Daoy (cell line): ENCODE measurements at regions not wholly inside any gene's neighbourhood (a gene's known extent, or its start where the extent isn't known, plus 50 kb on each side); places are given as distances from the start of the nearest gene placed in this dataset.
A peak's percentile ranks its signal among the peaks of the same experiment; 100 is the strongest.
"Not testable (repeated sequence)": the region's sequence is repeated elsewhere in the genome, so short reads cannot be mapped to it uniquely, and the experiment has no call there.

ENCODE experiments used
- DNase-seq: peaks from one replicate; pipeline ENCODE4 v3.0.0-alpha.2; 2015; ENCODE audit warnings: low read depth

DNA sequence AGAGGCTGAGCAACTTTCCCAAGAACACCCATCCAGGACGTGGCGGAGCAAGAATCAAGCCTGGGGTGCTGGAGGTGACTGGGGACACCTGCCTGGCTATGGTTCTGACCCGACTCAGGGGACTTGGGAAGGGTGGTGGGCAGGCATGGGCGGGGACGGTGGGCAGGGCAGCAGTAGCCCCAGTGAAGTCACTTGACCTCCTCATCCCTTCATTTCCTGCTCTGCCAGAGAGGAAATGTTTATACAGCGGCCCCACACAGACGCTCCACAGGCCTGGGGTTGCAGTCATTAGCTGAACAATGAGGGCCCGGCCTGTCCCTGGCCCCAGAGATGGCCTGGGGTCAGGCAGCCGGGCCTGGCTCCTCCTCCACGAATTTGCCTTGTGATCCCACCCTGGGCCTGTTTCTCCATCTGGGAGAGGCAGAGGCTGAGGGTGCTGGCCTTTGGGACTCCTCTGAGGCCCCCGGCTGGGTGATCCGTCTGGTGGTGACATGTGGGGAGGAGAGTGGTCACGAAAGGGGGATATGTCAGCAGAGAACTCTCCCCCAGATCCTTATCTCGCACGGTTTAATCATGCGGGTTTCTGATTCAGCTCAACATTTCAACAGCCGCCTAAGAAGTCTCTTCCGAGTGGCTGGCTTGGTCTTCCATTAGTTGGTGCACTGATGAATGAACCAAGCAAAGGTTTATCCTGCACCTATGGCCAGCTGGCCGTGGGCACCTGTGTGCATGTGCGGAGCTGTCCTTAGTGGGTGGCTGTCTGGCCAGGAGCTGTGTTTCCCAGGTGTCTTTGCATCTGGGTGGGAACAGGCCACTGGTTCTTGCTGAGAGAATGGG, 175.9 kb downstream of the IRF8 start:
- peak; percentile 66 for DNase-seq

DNA sequence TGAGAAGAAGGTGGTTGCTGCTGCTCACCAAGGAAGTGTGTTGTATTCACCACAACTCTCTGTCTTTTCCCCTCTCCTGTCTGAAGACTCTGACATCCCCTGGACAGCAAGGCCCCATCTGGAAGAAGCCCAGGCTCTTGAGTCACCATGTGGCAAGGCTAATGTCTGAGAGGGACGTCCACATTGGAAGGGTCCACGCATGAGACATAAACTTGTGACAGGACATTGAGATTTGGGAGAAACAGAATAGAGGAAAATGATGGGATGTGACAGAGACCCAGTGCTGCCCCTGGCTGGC, 176.5 kb downstream of the IRF8 start:
- peak; percentile 25 for DNase-seq

DNA sequence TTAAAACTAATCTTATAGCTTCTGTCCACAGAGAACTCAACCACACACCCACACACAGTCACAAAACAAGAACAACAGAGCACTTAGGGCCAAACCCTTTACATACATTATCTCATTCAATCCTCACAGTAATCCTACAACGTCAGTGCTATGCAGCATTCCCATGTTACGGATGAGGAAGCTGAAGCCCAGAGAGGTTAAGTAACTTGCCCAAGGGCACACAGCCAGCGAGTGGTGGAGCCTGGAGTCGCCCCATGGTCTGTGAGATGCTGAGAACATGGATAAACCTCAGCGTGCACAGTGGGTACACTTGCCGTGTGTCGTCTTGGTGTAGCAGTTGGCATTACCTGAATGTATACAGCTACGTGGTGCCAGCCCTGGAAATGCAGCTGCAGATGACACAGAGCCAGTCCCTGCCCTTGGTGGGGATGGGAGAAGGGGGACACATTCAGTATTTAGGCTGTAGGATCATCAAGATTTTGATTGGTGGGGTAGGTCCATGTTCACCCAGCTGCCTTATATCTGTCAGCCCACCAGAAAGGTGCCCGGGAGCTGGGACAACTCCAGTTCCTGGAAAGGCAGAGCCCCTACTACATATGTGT, 177.0 kb downstream of the IRF8 start:
- no peak for DNase-seq

DNA sequence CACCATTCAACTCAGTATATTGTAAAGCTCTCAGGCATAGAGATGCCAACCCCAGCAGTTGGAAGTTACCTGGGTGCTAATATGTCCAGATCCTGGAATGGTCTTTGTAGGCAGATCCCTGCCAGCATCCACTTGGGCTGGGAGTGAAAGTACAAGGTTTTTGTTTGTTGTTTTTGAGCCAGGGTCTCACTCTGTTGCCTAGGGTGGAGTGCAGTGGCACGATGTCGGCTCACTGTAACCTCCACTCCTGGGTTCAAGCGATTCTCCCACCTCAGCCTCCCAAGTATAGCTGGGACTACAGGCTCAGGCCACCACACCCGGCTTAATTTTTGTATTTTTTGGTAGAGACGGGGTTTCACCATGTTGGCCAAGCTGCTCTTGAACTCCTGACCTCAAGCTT, 177.6 kb downstream of the IRF8 start:
- no peak for DNase-seq

- DNase-seq: no peak
These were observed 178.4 kb downstream of the IRF8 start for GRCh38 chr16:86077243-86077940.

GRCh38 chr16:86078121-86078600, 179.2 kb downstream of the IRF8 start:
- DNase-seq: no peak

DNA sequence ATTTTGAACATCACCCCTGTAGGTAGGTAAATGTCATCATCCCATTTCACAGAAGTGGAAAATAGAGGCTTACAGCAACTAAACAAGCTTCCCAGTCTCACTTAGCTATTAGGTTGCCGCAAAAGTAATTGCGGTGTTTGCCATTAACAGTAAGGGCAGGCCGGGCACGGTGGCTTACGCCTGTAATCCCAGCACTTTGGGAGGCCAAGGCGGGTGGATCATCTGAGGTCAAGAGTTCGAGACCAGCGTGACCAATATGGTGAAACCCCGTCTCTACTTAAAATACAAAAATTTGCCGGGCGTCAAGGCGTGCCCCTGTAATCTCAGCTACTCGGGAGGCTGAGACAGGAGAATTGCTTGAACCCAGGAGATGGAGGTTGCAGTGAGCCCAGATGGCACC, 179.7 kb downstream of the IRF8 start:
- DNase-seq: not testable (repeated sequence)

DNA sequence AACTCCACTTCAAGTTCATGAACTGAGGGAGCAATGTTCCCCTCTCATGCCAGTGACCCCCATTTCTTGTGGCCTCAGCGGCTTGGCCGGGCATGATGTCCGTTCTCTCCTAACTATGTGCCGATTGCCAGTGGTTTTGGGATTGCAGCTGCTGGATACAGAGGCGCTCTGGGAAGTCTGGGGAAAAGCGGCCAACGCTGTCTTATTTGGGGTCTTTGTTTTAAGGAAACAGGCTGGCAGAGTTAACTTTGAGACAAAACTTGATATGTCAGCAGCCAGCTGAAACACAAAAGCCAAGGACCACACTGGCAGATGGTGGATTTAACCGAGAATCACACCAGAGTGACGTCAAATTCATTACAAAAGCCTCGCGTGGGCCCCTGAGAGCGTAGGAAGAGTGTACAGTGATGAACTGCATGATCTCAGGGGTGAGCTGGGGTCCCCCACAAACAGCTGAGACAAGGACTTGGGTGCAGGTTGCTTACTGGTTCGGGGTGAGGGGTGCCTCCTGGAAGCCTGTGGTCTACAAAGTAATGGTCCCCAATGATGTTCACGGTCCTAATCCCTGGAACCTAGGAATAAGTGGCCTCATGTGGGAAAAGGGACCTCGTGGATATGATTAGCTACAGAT, 180.4 kb downstream of the IRF8 start:
- DNase-seq: no peak

DNA sequence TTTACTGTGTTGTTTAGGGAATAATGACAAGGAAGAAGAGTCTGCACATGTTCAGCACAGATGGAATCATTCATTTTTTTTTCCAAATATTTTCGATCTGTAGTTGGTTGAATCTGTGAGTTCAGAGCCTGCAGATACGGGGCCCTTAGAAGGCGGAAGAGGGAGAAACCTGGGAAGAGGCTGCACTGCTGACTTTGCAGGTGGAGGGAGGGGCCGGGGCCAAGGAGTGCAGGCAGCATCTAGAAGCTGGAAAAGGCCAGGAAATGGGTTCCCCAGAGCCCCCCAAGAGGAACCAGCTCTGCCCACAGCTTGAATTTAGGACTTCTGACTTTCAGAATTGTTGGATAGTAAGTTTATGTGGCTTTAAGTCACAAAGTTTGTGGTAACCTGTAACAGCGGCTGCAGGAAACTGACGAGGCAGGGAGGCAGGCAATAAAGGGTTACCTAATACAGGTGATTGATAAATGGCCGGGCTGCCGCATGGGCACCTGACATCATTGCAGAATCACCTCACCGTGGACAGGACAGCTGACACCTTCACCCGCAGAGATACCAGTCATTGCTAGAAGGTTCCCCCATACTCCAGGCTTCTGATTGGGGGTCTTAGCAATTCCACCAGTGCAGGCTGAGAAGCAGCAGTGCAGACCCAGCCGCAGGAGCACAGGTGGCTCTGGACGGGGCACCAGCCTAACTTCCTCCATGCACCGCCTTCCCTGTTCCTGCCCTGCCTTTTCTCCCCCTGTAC, 181.3 kb downstream of the IRF8 start:
- DNase-seq: no peak

GRCh38 chr16:86080982-86081381, 182.0 kb downstream of the IRF8 start:
- DNase-seq: no peak

DNA sequence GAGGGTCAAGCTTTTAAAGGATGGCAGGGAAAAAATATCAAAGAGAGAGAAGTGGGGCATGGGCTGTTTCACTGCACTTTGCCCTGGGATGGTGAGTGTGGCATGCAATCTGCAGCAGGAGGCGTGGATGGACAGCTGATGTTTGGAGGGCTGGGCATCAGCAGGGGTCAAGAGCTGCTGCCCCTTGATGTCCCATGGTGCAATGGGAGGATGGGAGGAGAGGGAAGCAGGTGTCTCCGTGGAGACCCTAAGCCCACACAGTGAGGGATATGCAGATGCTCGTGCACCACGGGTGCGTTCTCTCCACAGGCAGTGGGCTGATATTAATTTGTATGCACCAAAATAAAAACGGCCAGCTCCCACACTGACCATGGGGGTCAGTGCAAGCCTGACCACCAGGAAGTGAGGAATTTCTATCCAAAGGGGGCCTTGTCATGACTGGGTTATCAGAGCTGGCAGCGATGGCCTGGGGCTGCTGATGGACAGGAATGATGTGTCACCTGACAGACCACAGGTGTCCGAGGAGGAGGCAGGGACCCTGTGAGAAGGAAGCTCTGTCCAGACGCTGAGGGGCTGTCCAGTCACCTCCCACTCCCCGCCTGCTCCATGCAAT, 183.6 kb downstream of the IRF8 start:
- no peak for DNase-seq

DNA sequence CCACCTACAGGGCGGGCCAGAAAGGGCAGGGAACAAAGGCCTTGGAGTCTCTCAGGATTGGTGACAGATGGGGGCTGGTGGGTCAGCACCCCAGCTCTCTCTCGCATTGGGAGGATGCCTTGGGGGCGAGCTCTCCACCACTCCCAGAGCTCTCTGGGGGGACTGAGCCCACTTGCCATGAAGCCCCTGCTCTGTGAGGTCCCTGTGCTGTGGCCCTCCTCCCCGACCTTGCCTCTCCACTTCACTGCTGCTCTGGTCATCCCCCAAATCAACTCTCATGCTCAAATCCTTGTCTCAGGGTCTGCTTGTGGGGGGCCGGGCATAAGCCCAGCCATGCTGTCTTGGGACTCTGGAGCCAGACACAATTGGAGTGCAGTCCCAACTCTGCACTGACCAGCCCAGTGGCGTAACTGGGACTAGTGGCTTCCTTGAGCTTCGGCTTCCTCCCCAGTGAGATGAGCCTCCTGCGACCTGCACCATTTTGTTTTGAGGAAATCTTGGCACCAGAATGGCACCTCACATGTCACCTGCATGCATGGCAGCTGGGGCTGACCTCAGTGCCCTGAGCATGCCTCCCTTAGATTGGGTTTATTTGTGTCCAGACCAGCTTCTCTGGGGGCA, 184.5 kb downstream of the IRF8 start:
- no peak for DNase-seq

GRCh38 chr16:86085161-86085611, 186.2 kb downstream of the IRF8 start:
- DNase-seq: no peak

GRCh38 chr16:86085795-86086194, 186.8 kb downstream of the IRF8 start:
- DNase-seq: no peak

GRCh38 chr16:86086471-86086870, 187.5 kb downstream of the IRF8 start:
- no peak for DNase-seq

DNA sequence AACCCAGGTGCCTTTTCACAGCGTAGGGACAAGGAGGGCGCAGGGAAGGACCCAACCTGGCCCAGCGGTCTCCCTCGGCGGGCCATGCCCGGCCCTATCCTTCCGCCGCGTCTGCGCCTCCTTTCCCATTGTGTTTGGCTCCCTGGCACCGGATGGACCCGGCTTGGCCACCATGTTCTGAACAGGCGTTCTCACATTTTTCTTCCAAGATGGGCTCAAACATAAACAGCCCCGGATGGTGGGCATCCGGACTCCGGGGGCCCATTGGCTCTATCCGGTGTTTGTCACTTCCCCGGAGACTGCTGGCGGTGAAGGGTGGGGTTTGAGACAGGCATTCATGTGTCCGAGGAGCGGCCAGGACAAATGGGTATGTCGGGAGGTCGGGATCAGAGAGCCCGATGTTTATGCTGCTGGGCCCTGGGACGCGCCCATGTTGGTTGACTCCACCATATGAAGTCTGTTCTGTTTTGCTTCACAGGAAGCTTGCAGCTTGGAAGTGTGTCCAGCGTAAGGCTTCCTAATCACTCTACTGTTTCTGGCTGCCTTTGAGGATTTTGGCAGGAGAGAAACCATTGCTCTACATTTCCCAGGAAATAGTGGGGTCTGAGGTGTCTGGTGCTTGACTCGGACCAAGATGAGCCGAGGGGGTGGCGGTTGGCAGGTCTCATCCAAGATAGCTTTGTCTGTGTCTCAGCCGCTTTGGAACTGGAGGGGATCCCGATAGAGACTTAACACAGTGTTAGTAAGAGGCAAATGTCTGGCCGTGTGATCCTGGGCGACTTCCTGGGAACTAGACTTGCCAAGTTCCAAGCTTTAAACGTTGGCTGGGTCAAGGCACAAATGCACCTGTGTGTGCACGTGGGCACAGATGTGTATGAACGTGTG, 188.3 kb downstream of the IRF8 start:
- DNase-seq: no peak

GRCh38 chr16:86087896-86088230, 188.9 kb downstream of the IRF8 start:
- DNase-seq: no peak

- DNase-seq: no peak
These were observed 189.3 kb downstream of the IRF8 start for GRCh38 chr16:86088287-86088686.

DNA sequence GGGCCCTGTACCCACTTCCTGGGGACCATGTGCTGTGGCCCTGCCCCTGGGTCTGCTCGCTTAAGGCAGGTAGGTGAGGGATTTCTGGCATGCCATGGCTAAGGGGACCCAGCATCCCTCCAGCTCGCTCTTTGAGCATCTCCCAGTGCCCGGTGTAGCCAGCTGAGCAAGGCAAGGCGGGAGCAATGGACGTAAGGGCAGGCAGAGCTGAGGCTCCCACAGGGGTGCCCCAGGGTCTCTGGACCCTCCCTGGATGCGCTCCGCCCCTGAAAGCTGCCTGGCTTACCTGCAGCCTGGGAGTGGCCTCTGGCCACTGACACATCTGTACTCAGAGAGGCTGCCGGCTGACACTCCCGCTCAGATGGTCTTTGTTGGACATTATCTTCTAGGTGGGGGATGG, 189.9 kb downstream of the IRF8 start:
- no peak for DNase-seq

GRCh38 chr16:86089334-86089900, 190.5 kb downstream of the IRF8 start:
- DNase-seq: no peak
